ENCODE measurements at regions not wholly inside any gene's neighbourhood (a gene's known extent, or its start where the extent isn't known, plus 50 kb on each side); places are given as distances from the start of the nearest gene placed in this dataset.

DNA sequence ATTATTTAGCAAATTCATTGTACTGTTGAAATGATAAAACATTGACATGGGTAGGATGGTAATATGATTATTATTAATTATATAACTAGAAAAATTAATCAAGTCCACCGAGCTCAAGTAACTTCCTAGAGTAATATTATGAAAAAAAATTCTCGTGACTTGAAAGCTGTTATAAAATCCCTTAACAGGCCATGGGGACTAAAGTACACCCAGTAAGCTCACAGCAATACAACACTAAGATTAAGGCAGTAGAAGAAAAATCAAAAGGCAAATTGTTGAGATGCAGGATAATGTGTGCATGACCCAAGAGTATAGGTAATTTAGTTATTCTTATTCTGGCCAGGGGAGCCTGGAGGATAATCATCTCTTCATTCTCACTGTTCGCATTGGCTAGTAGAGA is 162.6 kb upstream of the LRIG3 start:
- TF ChIP-seq CTCF (IDR thresholded peaks at IDR 0.05), result no peak

DNA sequence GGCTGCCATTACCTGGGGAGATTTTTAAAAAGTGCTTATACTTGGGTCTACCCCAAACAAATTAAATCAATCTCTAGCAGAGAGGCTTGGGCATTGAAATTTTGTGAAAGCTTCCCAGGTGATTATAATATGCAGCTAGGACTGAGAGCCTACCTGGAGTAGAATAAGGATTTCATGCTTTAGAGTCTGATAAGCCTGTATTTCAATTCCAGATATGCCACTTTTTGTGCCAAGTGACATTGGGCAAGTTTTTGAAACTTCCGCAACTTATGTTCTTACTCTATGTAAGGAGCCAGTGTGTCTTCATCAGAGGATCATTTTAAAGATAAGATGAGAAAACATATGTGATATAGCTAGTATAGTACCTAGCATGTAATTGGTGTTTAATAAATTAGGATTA is 159.8 kb upstream of the LRIG3 start:
- TF ChIP-seq CTCF (IDR thresholded peaks at IDR 0.05), result no peak

GRCh38 chr12:59079472-59079871 is 159.2 kb upstream of the LRIG3 start:
- TF ChIP-seq CTCF (IDR thresholded peaks at IDR 0.05), result no peak

- no peak for TF ChIP-seq CTCF (IDR thresholded peaks at IDR 0.05)
Measured at GRCh38 chr12:59079002-59079401, 158.7 kb upstream of the LRIG3 start.

DNA sequence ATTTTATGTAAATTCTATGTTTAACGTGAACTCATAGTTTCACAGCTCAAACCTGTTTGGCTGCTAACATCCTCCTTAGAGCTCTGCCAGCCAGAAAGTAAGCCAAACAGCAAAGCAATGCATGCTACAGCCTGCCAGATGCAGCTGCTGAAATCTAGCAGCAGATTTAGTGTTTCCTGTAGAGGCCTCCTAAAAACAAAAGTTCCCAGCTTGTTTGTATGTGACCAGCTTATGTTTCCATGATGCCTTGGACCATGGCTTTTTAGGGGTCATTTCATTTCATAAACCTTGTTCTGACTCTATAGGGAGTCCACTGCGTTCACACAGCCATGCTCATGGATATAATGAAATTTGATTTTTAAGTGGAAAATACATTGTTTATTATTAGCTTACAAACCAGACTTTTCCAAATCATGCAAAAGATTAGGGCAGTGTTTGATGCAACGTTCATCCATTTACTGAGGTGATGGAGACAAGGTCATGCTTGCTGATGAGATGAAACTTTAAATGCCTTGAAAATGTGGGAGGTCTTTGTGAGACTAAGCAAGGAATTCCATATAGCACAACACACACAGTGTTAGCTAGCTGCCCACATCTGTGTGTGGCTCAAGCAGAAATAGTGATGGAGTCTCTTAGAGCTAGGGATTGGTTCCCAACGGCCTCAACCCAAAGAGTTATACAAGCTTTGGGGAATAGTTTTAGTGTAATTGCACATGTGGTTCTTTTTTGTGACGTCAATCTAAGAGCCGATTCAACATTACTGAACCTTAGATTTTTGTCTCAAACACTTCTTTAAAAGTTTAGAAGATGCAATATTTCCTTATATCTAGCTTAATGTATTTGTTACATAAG is 157.5 kb upstream of the LRIG3 start:
- no peak for TF ChIP-seq CTCF (IDR thresholded peaks at IDR 0.05)

DNA sequence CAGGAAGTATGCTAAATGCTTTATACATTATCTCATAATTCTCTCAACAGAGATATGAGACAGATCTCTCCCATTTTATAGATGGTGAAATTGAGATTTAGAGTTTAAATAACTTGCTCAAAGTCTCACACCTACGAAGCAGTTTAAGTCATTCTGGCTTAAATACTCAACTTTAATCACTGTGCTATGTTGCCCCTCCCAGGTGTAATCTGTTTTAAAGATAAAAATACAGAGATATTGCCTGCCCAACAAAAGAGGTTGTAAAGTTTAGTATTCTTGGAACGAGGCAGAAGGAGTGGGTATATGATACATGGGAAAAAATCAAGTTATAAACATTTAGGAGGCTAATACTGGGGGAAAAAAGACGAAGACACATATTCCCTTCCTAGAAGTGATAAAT is 156.8 kb upstream of the LRIG3 start:
- no peak for TF ChIP-seq CTCF (IDR thresholded peaks at IDR 0.05)

GRCh38 chr12:59076622-59077021 is 156.3 kb upstream of the LRIG3 start:
- no peak for TF ChIP-seq CTCF (IDR thresholded peaks at IDR 0.05)
